Natural killer cell (primary cell): ENCODE measurements at regions not wholly inside any gene's neighbourhood (a gene's known extent, or its start where the extent isn't known, plus 50 kb on each side); places are given as distances from the start of the nearest gene placed in this dataset.

Source experiments
- ATAC-seq, 3 donors: fragments of 150-1000 bp in 2 of 3; fragments of 200-7000 bp in 1 of 3; cut with Tn5 transposase; 1 replicate in 1 of 3; 2 replicates in 2 of 3; pipeline ENCODE4 v1.10.0; 2021; ENCODE audit warnings: mild to moderate bottlenecking in 2 of 3, moderate library complexity in 2 of 3
- DNase-seq, 2 donors: peaks; one replicate each; pipeline versions ENCODE4 v3.0.0 to v3.0.0-alpha.2; 2013 to 2021; ENCODE audit warnings: mixed read lengths in 1 of 2
- H3K27ac ChIP-seq: one replicate; pipeline ENCODE4 v1.5.1; 2013; ENCODE audit warnings: mild to moderate bottlenecking, low read length
- H3K27me3 ChIP-seq: one replicate; pipeline ENCODE4 v1.6.1; 2013; ENCODE audit warnings: low read length; ENCODE audit not compliant: control insufficient read depth, insufficient read depth
- H3K36me3 ChIP-seq: one replicate; pipeline ENCODE4 v1.6.1; 2013; ENCODE audit warnings: low read length; ENCODE audit not compliant: control insufficient read depth, insufficient read depth
- H3K4me1 ChIP-seq: one replicate; pipeline ENCODE4 v1.6.1; 2013; ENCODE audit warnings: low read length; ENCODE audit not compliant: control insufficient read depth, insufficient read depth
- H3K4me3 ChIP-seq: one replicate; pipeline ENCODE4 v1.5.1; 2013; ENCODE audit warnings: low read length
- H3K9me3 ChIP-seq: one replicate; pipeline ENCODE4 v1.6.1; 2013; ENCODE audit warnings: low read length; ENCODE audit not compliant: control insufficient read depth, insufficient read depth
- H3K27ac Mint-ChIP-seq, 2 donors: one replicate each; pipeline ENCODE4 v1.8.0; 2022; ENCODE audit warnings: mild to moderate bottlenecking in 2 of 2, mixed read lengths in 2 of 2, moderate library complexity in 1 of 2
- H3K27me3 Mint-ChIP-seq, 2 donors: one replicate each; pipeline ENCODE4 v1.8.0; 2022; ENCODE audit warnings: low read depth in 2 of 2, mixed read lengths in 2 of 2
- H3K36me3 Mint-ChIP-seq: one replicate; pipeline ENCODE4 v1.8.0; 2022; ENCODE audit warnings: mixed read lengths
- H3K4me1 Mint-ChIP-seq, 2 donors: one replicate each; pipeline ENCODE4 v1.8.0; 2022; ENCODE audit warnings: mixed read lengths in 2 of 2
- H3K4me3 Mint-ChIP-seq: one replicate; pipeline ENCODE4 v1.8.0; 2022; ENCODE audit warnings: mild to moderate bottlenecking, moderate library complexity, mixed read lengths
- H3K9me3 Mint-ChIP-seq, 2 donors: one replicate each; pipeline ENCODE4 v1.8.0; 2022; ENCODE audit warnings: mixed read lengths in 2 of 2
- CTCF ChIP-seq: fragments of 200-600 bp; IDR thresholded peaks from one replicate; pipeline ENCODE4 v1.8.0; 2022; ENCODE audit warnings: antibody characterized with exemption
- WGBS: methylation state at CpG from one replicate; pipeline ENCODE4 v1.1.7; 2013; ENCODE audit warnings: missing lambda C conversion rate; ENCODE audit not compliant: insufficient coverage; 5-methylcytosine and 5-hydroxymethylcytosine counted together
- intact Hi-C: fragments of 100-400 bp; cut with micrococcal nuclease; formaldehyde crosslinking; loops from one replicate; pipeline ENCODE4 v1.14.2; 2022

GRCh38 chr5:2387250-2387633 is 364.2 kb downstream of the IRX2 start:
- Histone ChIP-seq H3K4me1 (no peaks in the 10 kb centered on the region), H3K9me3 (no peaks in the 10 kb centered on the region), H3K36me3 (no peaks in the 10 kb centered on the region), H3K27ac (no peak overlapping the region), H3K27me3 (no peaks in the 10 kb centered on the region), H3K4me3 (no peak overlapping the region)
- H3K27me3 Mint-ChIP-seq: no peaks in the 10 kb centered on the region
- ATAC-seq (no peak), DNase-seq (no peak)
- no peak overlapping the region for H3K4me3 Mint-ChIP-seq
- TF ChIP-seq CTCF: no peak
- no peak overlapping the region for H3K27ac Mint-ChIP-seq
- no peaks in the 10 kb centered on the region for H3K9me3 Mint-ChIP-seq
- 84% methylated on average over 11 of the region's 11 CpGs for WGBS
- no peaks in the 10 kb centered on the region for H3K36me3 Mint-ChIP-seq
- intact Hi-C loops: no loop called here
- no peaks in the 10 kb centered on the region for H3K4me1 Mint-ChIP-seq

- TF ChIP-seq CTCF: no peak
- H3K27ac ChIP-seq: no peak overlapping the region
- H3K36me3 Mint-ChIP-seq: no peaks in the 10 kb centered on the region
- H3K27me3 Mint-ChIP-seq: no peaks in the 10 kb centered on the region
- no peak overlapping the region for H3K4me3 Mint-ChIP-seq
- H3K27me3 ChIP-seq: no peaks in the 10 kb centered on the region
- H3K9me3 ChIP-seq: no peaks in the 10 kb centered on the region
- no peak overlapping the region for H3K27ac Mint-ChIP-seq
- DNase-seq: no peak
- 66% methylated on average over 3 of the region's 3 CpGs for WGBS
- H3K9me3 Mint-ChIP-seq: no peaks in the 10 kb centered on the region
- intact Hi-C loops: no loop called here
- H3K4me3 ChIP-seq: no peak overlapping the region
- no peak for ATAC-seq
- no peaks in the 10 kb centered on the region for H3K4me1 Mint-ChIP-seq
- no peaks in the 10 kb centered on the region for H3K36me3 ChIP-seq
- H3K4me1 ChIP-seq: no peaks in the 10 kb centered on the region
Observed at GRCh38 chr5:2385818-2386217, 365.7 kb downstream of the IRX2 start.

GRCh38 chr5:2383698-2384065 is 367.8 kb downstream of the IRX2 start:
- intact Hi-C loops: no loop called here
- no peaks in the 10 kb centered on the region for H3K4me1 ChIP-seq
- H3K27ac Mint-ChIP-seq: no peak overlapping the region
- H3K27ac ChIP-seq: no peak overlapping the region
- no peaks in the 10 kb centered on the region for H3K4me1 Mint-ChIP-seq
- H3K9me3 ChIP-seq: no peaks in the 10 kb centered on the region
- H3K27me3 Mint-ChIP-seq: no peaks in the 10 kb centered on the region
- no peak overlapping the region for H3K4me3 ChIP-seq
- TF ChIP-seq CTCF: no peak
- no peaks in the 10 kb centered on the region for H3K36me3 Mint-ChIP-seq
- no peaks in the 10 kb centered on the region for H3K27me3 ChIP-seq
- ATAC-seq (no peak), DNase-seq (no peak)
- H3K4me3 Mint-ChIP-seq: no peak overlapping the region
- peaks cover 0 to 2% of the 10 kb centered on the region in 2 donors for H3K9me3 Mint-ChIP-seq
- 77% methylated on average over 10 of the region's 10 CpGs for WGBS
- no peaks in the 10 kb centered on the region for H3K36me3 ChIP-seq

- Histone ChIP-seq H3K27me3 (no peaks in the 10 kb centered on the region), H3K27ac (no peak overlapping the region), H3K4me1 (no peaks in the 10 kb centered on the region), H3K36me3 (no peaks in the 10 kb centered on the region), H3K9me3 (no peaks in the 10 kb centered on the region), H3K4me3 (no peak overlapping the region)
- H3K27me3 Mint-ChIP-seq: no peaks in the 10 kb centered on the region
- no peaks in the 10 kb centered on the region for H3K4me1 Mint-ChIP-seq
- no peak overlapping the region for H3K27ac Mint-ChIP-seq
- intact Hi-C loops: no loop called here
- no peak for DNase-seq
- TF ChIP-seq CTCF: no peak
- 77% methylated on average over 20 of the region's 20 CpGs for WGBS
- H3K4me3 Mint-ChIP-seq: no peak overlapping the region
- peaks cover 0 to 2% of the 10 kb centered on the region in 2 donors for H3K9me3 Mint-ChIP-seq
- no peak for ATAC-seq
- H3K36me3 Mint-ChIP-seq: no peaks in the 10 kb centered on the region
Observed at GRCh38 chr5:2382776-2383697, 368.4 kb downstream of the IRX2 start.
